Sigmoid colon (tissue), 4 donors: ENCODE measurements at regions not wholly inside any gene's neighbourhood (a gene's known extent, or its start where the extent isn't known, plus 50 kb on each side); places are given as distances from the start of the nearest gene placed in this dataset.

ENCODE experiments used
- CTCF ChIP-seq, 4 experiments: fragments of 450-650 bp in 3 of 4; fragments of 200-600 bp in 1 of 4; IDR thresholded peaks; one replicate each; pipeline ENCODE4 v1.5.1; 2016 to 2019; ENCODE audit warnings: antibody characterized with exemption in 4 of 4, mild to moderate bottlenecking in 3 of 4, moderate library complexity in 2 of 4
- EP300 ChIP-seq, 4 donors: sonication (generic); formaldehyde crosslinking; IDR thresholded peaks; one replicate each; pipeline ENCODE4 v1.6.1; 2017; ENCODE audit warnings: antibody characterized with exemption in 4 of 4
- POLR2A ChIP-seq, 2 donors: fragments of 450-650 bp; IDR thresholded peaks; one replicate each; pipeline ENCODE4 v1.6.1; 2016; ENCODE audit warnings: antibody characterized with exemption in 2 of 2, mild to moderate bottlenecking in 2 of 2, moderate library complexity in 2 of 2

GRCh38 chr14:106625186-106625585, 1098.8 kb downstream of the TMEM121 start:
- TF ChIP-seq EP300 (IDR thresholded peaks at IDR 0.05), result no peak
- no peak for TF ChIP-seq CTCF (IDR thresholded peaks at IDR 0.05)
- TF ChIP-seq POLR2A (IDR thresholded peaks at IDR 0.05), result no peak
